ENCODE measurements at regions not wholly inside any gene's neighbourhood (a gene's known extent, or its start where the extent isn't known, plus 50 kb on each side); places are given as distances from the start of the nearest gene placed in this dataset.

DNA sequence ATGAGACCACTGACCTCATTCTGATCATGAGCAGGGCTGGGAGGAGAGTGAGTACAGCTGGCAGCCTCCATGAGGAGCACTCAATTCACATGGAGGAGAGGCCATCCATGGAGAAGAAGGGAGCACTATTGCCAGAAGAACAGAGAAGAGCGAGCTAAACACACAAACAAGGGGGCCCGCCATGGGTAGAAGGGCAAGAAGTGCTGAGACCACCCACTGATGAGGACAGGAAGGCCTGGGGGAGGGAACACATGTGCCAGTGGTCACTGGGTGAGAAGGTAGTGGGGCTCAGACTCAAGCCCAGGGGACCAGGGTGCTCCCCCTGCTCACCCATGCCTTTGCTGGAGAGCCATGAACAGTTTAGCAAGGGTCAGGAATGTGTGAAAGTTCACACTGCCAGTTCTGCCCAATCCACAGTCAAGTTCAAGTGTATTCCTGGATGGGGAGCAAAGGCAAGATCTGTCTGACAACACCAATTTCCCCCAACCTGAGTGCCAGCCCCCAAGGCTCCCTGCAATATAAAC lies 57.7 kb downstream of the TTC32 start:
- TF ChIP-seq, protein P1, sequence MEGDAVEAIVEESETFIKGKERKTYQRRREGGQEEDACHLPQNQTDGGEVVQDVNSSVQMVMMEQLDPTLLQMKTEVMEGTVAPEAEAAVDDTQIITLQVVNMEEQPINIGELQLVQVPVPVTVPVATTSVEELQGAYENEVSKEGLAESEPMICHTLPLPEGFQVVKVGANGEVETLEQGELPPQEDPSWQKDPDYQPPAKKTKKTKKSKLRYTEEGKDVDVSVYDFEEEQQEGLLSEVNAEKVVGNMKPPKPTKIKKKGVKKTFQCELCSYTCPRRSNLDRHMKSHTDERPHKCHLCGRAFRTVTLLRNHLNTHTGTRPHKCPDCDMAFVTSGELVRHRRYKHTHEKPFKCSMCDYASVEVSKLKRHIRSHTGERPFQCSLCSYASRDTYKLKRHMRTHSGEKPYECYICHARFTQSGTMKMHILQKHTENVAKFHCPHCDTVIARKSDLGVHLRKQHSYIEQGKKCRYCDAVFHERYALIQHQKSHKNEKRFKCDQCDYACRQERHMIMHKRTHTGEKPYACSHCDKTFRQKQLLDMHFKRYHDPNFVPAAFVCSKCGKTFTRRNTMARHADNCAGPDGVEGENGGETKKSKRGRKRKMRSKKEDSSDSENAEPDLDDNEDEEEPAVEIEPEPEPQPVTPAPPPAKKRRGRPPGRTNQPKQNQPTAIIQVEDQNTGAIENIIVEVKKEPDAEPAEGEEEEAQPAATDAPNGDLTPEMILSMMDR (IDR thresholded peaks at IDR 0.05; ENCODE audit: low read depth, low read length, poor library complexity, severe bottlenecking), result no peak
- TF ChIP-seq EZH2phosphoT487 (IDR thresholded peaks at IDR 0.05; ENCODE audit: borderline replicate concordance, low read length), result no peak

All from DOHH2 (cell line).